NCI-H2029 (cell line): ENCODE measurements at regions not wholly inside any gene's neighbourhood (a gene's known extent, or its start where the extent isn't known, plus 50 kb on each side); places are given as distances from the start of the nearest gene placed in this dataset.
A peak's percentile ranks its signal among the peaks of the same experiment; 100 is the strongest.

Source experiments
- DNase-seq: peaks from one replicate; lab custom pipeline; 2025; lab: John Stamatoyannopoulos, UW

DNA sequence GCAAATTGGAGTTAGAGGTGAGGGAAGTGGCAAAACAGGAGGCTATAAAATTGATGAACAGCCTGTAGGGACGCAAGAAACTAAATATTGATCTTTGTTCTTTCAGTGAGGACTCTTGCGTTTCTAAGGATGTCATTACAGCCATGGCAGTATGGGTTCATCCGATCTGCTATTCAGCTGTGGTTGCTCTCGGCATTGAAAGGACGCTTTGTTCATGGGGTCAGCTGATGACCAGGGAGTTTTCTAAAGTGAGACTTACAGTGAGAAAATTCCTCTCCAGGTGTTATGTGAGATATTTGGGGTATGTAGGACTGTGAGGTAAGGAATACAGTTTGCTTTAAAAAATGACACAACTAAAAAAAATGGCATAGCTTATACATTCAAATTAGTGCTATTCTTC, 52.7 kb upstream of the PELI1 start:
- no peak for DNase-seq

DNA sequence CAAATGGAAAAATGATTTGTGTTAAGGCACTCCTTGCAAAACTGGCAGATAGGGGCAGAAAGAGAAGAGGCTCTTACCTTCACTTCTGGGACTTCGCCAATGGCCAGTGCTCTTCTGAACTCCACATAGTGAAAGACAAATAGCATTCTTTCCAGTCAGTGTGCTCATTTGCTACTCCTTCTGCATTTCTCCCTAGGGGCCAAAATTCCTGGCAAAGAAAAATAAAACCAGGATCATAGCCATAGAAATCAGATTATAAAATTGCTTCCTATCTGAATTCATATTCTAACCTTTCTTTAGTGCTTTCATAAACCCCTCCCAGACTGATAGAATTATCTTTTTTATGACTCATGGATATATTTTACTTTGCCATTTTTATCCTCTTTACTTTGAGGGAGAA, 56.9 kb upstream of the PELI1 start:
- DNase-seq, result peak; percentile 3

DNA sequence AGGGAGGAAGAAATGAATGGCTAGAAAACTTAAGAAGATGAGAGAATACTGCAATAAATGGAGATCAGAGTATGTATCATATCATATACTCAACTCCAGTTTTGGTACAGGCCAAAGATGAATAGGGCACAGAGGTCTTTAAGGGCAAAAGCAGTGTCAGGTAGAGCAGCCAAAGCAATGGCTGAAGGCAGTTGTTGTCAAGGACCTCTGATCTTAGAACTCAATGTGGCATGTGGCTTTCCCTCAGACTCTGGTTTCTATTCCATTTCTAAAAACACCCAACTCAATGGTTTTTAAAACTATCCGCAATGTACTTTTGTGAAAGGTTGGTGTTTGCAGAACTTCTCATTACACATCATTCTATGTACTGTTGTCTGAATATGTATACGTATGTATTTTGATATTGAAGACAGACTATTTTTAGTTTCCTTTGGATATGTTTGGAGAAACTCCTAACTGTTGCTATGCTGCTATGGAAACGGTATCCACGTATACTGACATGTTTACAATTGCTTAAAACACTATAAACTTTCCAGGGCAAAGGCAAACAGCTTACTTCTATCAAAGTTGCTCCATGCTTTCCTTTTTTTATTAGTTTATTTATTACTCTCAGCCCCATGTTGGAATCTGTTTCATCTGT, 58.1 kb upstream of the PELI1 start:
- DNase-seq, result peak; percentile 13

DNA sequence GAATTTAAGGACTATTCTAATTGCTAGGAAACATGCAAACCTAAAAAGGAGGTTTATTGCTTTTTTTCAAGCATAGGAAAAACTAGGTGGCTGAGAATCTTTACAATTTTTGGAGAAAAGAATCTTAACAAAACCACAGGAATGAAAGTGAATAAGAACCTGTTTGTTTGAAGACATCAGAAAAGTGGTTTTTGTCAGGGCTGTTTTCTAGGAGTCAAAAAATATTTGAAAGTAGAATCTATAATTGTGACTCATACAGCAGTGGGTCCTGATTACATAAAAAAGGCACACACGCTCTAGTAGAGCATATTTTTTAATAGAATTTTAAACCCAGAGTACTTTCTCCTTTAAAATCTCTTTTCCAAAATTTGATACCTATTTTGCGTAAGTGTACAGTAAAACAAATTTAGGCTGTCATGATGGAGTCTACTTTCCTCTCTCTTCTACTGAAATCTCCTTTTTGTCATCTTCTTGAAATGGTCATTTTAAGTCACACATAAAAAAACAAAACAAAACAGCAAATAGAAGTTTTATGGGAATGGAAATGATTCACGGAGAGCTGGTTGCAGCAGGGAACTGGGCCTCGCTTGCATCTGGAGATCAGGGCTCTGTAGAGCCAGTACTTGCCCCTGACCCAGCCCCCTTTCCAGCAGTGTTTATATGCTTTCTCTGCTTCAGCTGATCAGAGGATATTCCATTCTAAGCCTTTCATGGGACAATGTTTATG, 59.1 kb upstream of the PELI1 start:
- DNase-seq, result no peak

DNA sequence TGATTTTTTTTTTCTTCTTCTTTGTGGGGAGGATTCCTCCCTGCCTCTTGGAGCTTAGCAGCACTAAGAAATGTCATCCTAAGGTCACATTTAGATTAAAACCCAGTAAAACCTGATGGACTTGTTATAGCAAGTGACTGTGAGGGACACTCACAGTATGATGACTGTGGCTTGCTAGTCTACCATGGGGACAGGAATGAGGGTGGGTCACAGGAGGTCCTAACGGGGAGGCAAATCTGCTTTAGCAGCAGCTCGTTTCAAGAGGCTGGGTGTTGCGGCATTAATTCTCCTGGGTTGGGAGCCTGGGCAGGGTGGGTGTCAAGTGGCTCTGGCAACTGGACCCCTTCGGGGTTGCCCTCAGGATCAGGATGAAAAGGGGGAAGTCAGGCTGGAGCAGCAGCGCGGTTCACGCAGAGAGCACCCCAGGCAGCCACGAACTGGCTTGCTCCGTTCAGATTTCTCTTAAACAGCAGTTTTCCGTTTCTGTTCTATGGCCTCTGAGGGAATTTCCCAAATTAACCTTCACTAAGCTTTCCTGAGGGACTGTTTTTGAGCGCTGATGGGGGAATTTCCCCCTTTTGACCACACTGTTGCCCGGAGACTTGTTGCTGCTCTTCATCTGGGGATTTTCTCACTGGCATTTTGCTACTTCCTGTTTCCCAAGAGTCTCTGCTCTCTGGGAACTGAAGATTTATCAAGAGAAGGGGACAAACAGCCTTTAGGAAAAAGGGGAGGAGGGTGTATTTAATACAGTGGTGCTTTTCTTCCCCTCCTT, 59.8 kb upstream of the PELI1 start:
- no peak for DNase-seq

DNA sequence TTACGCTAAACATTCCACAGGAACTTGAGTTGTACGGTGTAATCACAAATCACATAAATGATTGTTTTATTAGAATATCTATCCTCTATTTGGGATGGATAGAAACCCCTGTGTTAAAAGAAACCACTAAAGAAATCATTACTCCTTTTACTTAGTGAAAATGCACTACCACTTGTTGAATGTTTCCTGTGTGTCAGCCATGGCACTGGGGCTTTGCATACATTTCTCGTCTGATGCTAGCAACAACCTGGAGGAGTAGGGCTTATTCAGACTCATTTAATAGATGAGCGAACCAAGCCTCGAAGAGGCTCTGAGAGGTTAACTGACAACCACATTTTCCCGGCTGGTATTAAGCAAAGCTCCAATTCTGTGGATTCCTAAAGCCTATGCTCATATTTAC, 60.5 kb upstream of the PELI1 start:
- DNase-seq, result no peak

DNA sequence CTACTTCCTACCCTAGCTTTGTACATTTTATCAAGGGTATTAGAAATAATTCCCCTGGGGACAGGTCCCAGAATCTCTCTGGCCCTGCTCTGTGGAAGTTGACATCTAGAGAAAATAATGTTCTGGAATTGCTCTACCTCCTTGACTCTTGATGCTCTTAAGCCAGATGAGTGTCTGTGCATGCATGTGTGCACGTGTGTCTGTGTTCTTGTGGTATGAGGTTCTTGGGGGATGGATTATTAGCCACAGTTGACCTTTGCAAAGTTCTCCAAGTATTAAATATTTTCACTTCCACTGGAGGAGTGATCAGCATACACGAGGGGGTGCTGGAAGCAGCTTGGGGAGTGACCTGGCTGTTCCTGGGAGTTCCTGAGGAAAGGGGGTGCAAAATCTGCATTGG, 61.2 kb upstream of the PELI1 start:
- DNase-seq, result no peak

DNA sequence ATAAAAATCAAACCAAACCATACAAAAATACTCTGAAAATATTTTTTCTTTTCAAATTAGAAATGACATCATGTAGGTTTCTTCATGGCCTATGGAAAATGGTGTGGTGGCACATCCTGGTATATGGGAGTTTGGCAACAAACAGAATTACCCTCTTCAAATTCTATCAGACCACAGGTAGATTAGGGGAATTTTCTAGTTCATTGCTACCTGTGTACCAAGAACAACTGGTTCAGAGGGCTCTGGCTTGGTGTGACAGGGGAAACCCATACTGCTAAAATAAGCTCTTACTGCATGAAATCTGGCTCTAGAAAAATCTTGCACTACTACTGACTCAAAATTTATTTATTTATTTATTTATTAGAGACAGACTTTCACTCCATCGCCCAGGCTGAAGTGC, 63.4 kb upstream of the PELI1 start:
- DNase-seq, result no peak

DNA sequence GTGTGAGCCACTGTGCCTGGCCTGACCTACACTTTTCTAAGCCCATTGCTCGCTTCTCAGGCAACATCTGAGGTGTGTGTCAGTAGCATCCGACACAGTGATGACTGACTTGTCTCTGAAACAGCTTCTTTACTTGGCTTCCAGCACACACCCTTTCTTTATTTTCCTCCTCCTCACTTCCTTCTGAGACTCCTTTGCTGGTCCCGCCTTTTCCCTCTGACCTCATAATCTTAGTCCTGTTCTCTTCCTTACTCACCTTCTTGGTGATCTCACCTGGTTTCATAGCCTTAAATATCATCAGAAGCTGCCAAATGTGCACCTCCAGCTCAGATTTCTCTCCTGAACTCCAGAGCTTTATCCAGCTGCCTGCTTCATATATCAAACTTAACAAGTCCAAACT, 66.6 kb upstream of the PELI1 start:
- DNase-seq, result no peak

DNA sequence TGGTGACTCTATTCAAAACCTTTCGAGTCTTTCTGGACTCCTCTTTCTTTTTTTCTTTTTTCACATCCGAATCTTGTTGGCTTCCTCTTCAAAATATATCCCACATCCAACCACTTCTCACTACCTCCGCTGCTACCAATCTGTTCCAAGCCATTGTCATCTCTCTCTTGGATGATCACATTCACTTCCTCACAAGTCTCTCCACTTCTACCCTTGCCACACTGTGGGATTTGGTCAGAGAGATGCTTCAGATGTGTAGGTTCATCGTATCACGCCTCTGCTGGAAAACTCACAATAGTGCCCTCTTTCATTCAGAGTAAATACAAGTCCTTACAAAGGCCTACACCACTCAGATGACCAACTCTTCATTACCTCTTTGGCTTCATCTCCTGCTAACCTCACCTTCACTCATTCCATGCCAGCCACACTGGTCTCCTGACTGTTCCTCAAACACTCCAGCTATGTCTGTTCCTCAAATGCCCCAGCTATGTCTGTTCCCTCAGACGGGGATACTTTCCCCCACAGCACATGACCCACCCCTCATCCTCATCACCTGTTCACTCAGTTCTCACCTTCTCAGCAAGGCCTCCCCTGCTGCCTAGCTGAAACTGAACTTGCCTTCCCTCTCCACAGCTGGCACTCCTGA, 67.2 kb upstream of the PELI1 start:
- DNase-seq, result no peak

DNA sequence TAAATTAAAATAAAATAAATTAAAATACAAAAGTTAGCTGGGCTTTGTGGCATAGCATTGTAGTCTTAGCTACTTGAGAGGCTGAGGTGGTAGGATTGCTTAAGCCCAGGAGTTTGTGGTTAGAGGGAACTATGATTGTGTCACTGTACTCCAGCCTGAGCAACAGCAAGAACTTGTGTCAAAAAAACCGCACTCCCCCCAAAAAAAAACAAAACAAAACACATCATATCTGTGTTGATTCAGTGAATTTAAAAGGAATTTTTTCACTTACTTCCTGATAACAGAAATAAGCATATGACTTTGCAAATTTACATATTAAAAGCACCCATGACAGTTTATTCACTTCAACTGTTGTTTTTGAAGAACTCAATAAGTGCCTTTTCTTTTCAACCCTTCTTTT, 68.1 kb upstream of the PELI1 start:
- DNase-seq, result no peak

DNA sequence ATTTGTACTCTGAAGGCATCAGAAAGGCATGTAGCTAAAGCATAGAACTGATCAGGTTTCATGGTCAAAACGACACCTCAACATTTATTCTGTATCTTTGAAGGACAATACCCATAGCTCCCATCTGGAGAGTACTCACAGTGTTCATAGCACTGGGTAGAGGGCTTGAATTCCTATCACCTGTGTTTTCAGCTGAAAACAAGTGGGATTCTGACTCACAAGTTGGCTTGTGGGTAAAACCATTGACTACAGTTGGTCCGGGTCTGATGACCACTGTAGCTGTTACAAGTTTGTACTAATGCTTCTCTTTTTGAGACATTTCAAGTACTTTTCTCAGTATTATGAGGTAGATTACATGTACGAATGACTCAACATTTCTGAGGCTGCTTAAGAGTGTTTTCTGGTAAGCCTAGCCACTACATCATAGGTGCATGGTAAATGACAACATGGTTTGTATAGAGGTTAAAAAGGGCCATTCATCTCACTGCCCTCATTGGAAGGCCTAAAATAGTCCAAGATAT, 68.6 kb upstream of the PELI1 start:
- DNase-seq, result no peak

DNA sequence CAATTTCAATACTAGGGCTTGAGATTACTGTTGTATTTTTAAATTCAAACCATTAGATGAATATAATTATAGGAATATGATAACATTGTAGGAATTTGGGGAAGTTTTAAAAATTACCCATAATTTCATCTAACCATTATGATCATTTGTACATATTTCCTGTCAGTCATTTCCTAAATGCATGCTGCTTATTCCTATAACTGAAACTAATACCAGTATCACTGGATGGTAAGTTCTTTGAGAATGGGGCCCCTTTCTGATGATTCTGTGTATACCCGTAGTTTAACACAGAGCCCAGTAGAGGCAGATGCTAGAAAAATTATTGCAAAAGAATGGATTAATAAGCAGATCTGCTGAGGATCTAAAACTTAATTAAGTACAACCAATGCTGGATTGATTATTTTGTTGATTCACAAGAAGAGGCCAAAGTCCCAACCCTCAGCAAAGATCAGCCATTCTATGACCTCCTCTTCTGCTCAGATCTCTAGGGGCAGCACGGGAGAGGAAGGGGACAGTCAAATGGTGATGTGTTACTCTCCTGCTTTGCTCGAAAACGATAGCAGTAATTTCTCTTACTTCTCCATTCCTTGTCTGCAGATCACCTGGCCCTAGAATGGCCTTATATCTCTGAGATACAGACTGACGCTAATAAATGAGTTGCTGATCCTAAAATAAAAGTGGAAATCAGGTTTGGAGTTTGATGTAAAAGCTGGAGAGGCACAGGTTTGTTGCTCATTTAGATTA, 69.5 kb upstream of the PELI1 start:
- DNase-seq, result no peak

DNA sequence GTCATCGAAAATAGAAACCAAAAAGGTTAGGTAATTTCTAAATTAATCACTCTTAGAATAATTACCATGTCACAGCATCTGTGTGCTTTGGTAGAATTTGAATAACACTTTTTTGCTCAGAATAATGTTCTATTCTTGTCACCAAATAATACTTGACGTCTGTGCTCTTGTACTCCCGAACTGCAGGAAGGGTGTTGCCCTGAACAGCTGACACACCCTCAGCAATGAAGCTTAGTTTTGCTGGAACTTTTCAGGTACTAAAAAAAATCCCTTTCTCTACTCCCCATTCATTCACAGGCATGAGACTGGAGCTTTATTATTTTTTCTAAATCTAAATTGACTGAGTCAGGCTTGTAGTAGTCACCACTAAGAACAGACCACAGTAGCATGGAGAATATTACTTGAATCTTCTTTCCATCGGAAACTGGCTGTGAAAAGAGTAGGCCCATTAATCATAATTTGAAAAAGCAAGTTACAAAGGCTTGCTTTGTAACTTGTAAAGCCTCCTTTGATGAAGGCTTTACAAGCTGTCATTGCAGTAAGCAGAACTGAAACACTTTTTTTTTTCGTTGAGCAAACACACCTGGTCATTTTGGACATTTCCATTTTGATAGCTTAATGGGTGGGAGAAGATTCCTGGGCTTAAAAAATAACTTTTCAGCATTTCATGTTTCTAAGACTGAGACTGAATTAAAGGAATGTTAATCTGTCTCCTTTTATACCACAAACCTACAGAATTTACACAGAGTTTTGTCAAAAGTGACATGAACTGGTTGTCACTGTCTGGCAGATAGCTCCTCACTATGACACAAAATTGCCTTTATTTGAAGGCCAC, 70.3 kb upstream of the PELI1 start:
- no peak for DNase-seq

DNA sequence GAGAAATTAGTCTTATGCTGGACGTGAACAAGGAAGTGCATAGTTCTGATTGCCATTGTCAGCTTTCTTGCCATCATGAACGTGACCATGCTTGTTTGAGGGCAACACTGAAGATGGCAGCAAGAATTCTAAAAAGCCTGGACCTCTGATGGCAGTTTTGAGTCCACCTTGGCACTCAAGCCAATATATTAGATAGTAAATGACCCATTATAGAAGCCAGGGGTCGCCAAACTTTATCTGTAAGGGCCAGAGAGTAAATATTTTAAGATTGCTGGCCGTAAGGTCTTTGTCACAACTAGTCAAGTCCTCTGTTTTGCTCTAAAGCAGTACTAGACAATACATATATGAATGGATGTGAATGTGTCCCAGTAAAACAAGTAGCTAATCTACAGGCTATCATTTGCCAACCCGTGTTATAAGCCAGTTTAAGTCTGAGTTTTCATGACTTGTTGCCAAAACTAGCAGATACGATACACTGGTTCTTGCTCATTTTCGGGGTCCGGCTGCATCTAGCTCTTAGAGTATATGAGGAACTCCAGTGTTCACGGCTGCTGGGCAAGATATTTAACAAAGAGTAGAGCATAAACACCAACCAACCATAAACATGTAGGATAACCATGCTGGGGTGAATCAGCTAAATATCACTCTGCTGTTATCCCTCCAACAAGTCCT, 73.1 kb upstream of the PELI1 start:
- no peak for DNase-seq

DNA sequence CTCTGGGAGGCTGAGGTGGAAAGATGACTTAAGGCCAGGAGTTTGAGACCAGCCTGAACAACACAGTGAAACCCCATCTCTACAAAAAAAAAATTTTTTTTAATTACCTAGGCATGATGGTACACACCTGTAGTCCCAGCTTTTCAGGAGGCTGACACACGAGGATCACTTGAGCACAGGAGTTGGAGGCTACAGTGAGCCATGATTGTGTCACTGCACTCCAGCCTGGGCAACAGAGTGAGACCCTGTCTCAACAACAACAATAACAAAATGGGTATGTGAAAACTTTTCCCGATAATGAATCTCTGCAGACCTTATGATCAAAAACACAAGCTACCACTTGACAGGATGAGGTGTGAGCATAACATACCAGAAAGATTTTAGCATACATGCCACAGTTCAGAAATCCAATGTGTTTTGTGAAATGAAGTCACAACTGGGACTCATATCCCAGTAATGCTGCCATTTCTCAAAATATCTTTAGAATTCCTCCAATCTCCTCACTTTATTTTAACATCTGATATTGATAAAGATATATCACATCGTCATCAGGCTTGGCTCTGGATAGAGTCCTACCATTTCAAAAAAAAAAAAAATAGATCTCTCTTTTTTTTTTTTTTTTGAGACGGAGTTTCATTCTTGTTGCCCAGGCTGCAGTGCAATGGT, 74.0 kb upstream of the PELI1 start:
- no peak for DNase-seq

DNA sequence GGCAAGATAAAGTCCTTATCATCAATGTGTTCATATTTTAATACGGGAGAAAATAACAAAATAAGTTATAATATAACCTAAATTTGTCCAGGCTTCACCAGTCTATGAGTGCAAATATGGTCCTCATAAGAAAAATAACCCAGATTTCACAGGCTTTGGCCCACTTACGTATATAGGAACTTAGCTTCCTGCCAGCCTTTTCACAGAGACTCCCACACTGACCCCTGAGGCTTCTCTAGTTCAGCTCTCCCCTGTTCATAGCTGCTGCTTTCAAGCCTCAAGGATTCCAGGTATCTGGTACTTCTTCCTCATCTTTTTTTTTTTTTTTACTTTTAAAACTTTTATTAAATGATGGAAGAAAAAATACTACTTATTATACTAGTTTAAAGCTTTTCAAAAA, 74.9 kb upstream of the PELI1 start:
- DNase-seq, result no peak

DNA sequence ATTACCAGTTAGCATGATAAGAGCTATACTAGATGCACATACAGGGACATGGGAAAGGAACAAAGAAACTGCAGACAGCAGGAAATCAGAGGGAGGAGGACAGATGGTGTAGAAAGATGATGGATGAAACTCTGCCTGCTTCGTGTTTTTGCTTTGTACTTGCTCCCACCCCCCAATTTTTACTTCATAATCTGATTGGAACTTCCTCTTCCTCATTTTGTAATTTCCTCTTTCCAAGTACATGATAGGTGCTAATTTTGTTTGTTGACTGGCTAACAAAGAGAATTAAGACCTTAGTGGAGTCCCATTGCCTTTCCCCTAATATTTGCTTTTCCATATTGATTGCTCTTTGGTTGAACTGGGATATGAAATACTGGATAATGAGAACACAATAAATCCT, 76.0 kb upstream of the PELI1 start:
- no peak for DNase-seq

DNA sequence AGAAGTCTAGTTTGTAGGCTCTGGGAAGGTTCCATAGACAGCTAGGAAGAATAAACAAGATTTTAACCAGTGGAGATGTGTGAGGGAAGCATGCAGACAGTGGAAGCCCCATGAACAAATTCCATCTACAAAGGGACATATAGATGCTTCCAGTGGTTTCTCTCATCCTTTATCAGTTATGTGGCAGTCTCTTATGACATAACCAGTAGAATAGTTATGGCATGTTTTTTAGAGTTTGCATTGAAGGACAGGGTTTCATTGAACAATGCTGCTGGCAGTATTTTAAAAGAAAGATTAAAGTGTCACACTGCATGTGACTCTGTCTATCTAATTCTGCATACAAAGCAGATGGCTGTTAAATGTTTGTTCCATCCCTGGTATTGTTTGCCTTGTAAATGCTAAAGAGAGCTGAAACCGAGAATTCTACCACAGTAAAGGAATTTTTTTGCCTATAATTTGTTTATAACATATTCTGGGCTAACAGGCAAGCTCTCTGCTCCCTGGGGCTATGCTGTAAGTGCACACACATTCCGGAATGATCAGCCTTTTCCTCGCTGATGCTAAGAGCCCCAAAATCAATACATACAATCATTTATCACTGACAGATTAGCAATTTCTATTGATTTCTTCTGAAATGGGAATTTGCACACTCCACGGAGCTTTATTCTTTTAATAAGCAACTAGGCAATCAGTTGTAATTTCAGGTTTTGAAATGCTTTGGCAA, 76.8 kb upstream of the PELI1 start:
- DNase-seq, result no peak
